HCT116 (cell line): ENCODE measurements at regions not wholly inside any gene's neighbourhood (a gene's known extent, or its start where the extent isn't known, plus 50 kb on each side); places are given as distances from the start of the nearest gene placed in this dataset.

Source experiments
- ATAC-seq: fragments of 200-7000 bp; cut with Tn5 transposase; 2 replicates; pipeline ENCODE4 v1.9.1; 2020; ENCODE audit warnings: mild to moderate bottlenecking, moderate library complexity
- BruUV-seq: library from RNA; stranded (reverse); fragments of 400-500 nt; replicated peaks from 2 replicates; lab custom pipeline; 2021; lab: Mats Ljungman, UMichigan
- CTCF ChIA-PET: fragments of 300-600 bp; sonication (Branson Sonifier 250); formaldehyde crosslinking; loops from one replicate; lab custom pipeline; 2021; ENCODE audit warnings: antibody characterized with exemption; lab: Charles Lee
- POLR2A ChIA-PET: fragments of 300-600, 350-600 bp; sonication (Branson Sonifier 250); formaldehyde crosslinking; loops from one replicate; lab custom pipeline; 2021; ENCODE audit warnings: antibody characterized with exemption; lab: Charles Lee
- RAD21 ChIA-PET, 2 experiments: fragments of 300-600 bp; sonication (Branson Sonifier 250); formaldehyde crosslinking; loops; one replicate each; lab custom pipeline; 2023; ENCODE audit warnings: low total read pairs in 2 of 2; ENCODE audit not compliant: uncharacterized antibody in 2 of 2, unreplicated experiment in 2 of 2, low non-redundant PET in 1 of 2; lab: Charles Lee
- DNase-seq: peaks from one replicate; pipeline ENCODE4 v3.0.0-alpha.2; 2010; ENCODE audit warnings: low read depth, low spot score
- H2AFZ ChIP-seq: fragments of 200-600 bp; shearing (Covaris generic), sonication (generic); 2 replicates; pipeline ENCODE4 v1.6.1; 2017; ENCODE audit warnings: low read depth, mixed run types, mixed read lengths, antibody characterized with exemption, low read length; ENCODE audit not compliant: poor library complexity, severe bottlenecking
- H3K27ac ChIP-seq: 2 replicates; pipeline ENCODE4 v1.5.1; 2012; ENCODE audit warnings: low read depth, low read length
- H3K27me3 ChIP-seq: fragments of 200-600 bp; sonication (generic); 2 replicates; pipeline ENCODE4 v1.6.1; 2016; ENCODE audit warnings: mixed run types, low read length, mixed read lengths; ENCODE audit not compliant: insufficient read depth
- H3K36me3 ChIP-seq, 2 experiments: fragments of 200-500 bp in 1 of 2; fragments of 200-600 bp in 1 of 2; sonication (Bioruptor generic) in 1 of 2; sonication (generic) in 1 of 2; 2 replicates each; pipeline versions ENCODE4 v1.5.1 to v1.6.1; 2014 to 2016; ENCODE audit warnings: low read length in 2 of 2, inconsistent platforms in 1 of 2, mixed read lengths in 1 of 2, mixed run types in 1 of 2; ENCODE audit not compliant: insufficient read depth in 2 of 2, control insufficient read depth in 1 of 2
- H3K4me1 ChIP-seq, 2 experiments: fragments of 200-600 bp in 1 of 2; sonication (generic) in 1 of 2; 2 replicates each; pipeline versions ENCODE4 v1.5.1 to v1.6.1; 2012 to 2017; ENCODE audit warnings: low read length in 2 of 2, inconsistent platforms in 1 of 2, mild to moderate bottlenecking in 1 of 2, mixed read lengths in 1 of 2, mixed run types in 1 of 2, moderate library complexity in 1 of 2; ENCODE audit not compliant: insufficient read depth in 2 of 2, control insufficient read depth in 1 of 2
- H3K4me2 ChIP-seq: fragments of 200-600 bp; sonication (generic); 2 replicates; pipeline ENCODE4 v1.6.1; 2017; ENCODE audit warnings: mixed run types, low read length, mixed read lengths
- H3K4me3 ChIP-seq, 2 experiments: fragments of 200-600 bp in 1 of 2; sonication (generic) in 1 of 2; replicated peaks in 1 of 2; 2 replicates each; pipeline ENCODE4 v1.5.1; 2011 to 2016; ENCODE audit warnings: low read length in 2 of 2, control low read depth in 1 of 2, low read depth in 1 of 2, mild to moderate bottlenecking in 1 of 2, mixed read lengths in 1 of 2, mixed run types in 1 of 2
- H3K79me2 ChIP-seq: fragments of 200-600 bp; sonication (generic); 2 replicates; pipeline ENCODE4 v1.6.1; 2017; ENCODE audit warnings: mild to moderate bottlenecking, mixed run types, low read length, moderate library complexity, mixed read lengths; ENCODE audit not compliant: insufficient read depth
- H3K9ac ChIP-seq: fragments of 200-600 bp; sonication (generic); 2 replicates; pipeline ENCODE4 v1.6.1; 2016; ENCODE audit warnings: low read length, mixed read lengths
- H3K9me2 ChIP-seq: fragments of 200-600 bp; sonication (generic), shearing (Covaris generic); 2 replicates; pipeline ENCODE4 v1.6.1; 2017; ENCODE audit warnings: mixed run types, mild to moderate bottlenecking, moderate library complexity; ENCODE audit not compliant: insufficient read depth
- H3K9me3 ChIP-seq, 2 experiments: fragments of 200-500 bp in 1 of 2; fragments of 200-600 bp in 1 of 2; sonication (Bioruptor generic) in 1 of 2; sonication (generic) in 1 of 2; 2 replicates each; pipeline ENCODE4 v1.6.1; 2014 to 2017; ENCODE audit warnings: low read length in 2 of 2, mixed read lengths in 2 of 2, inconsistent platforms in 1 of 2, low read depth in 1 of 2, mild to moderate bottlenecking in 1 of 2, mixed run types in 1 of 2, moderate library complexity in 1 of 2; ENCODE audit not compliant: control insufficient read depth in 1 of 2, insufficient read depth in 1 of 2
- H4K20me1 ChIP-seq: fragments of 200-600 bp; sonication (generic), shearing (Covaris generic); 2 replicates; pipeline ENCODE4 v1.6.1; 2017; ENCODE audit warnings: mixed run types, mild to moderate bottlenecking, moderate library complexity; ENCODE audit not compliant: insufficient read depth
- CBX3 ChIP-seq: IDR thresholded peaks from 2 replicates; pipeline ENCODE4 v1.6.1; 2012; ENCODE audit warnings: low read depth
- CEBPB ChIP-seq: IDR thresholded peaks from 2 replicates; pipeline ENCODE4 v1.6.1; 2012; ENCODE audit warnings: low read depth
- EZH2 ChIP-seq: fragments of 200-600 bp; sonication (generic); IDR thresholded peaks from 2 replicates; pipeline ENCODE4 v1.6.1; 2017; ENCODE audit warnings: antibody characterized with exemption, mixed run types
- POLR2A ChIP-seq: IDR thresholded peaks from 2 replicates; pipeline ENCODE4 v1.7.0; 2011; ENCODE audit warnings: borderline replicate concordance; ENCODE audit not compliant: insufficient read depth, insufficient read length; ENCODE audit errors: extremely low read depth
- SIN3A ChIP-seq: IDR thresholded peaks from 2 replicates; pipeline ENCODE4 v1.6.1; 2012; ENCODE audit warnings: low read depth
- intact Hi-C: fragments of 100-400 bp; cut with micrococcal nuclease; formaldehyde crosslinking; loops from 2 replicates; pipeline ENCODE4 v1.10.0; 2022
- TF ChIP-seq, protein P1 (sequence below): IDR thresholded peaks from 2 replicates; pipeline ENCODE4 v1.6.1; 2012

DNA sequence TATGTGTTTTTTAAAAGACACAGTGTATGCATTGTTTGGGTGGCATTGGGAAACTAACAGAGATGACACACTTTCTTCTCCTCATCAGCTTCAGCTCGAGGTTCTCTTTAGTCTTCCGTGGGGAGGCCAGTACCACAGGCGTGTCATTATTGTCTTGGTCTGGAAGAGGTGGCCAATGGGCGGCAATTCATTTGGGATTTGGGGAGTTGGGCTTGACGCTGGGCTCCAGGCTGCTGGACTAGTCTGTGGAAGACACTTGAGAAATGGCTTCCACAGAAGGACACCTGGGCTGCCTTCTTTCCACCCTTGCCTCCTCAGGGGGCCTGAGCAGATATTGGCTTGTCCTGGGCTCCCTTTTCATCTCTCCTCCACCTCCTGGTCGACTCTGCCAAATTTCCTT lies 192.2 kb downstream of the SH2D4B start:
- POLR2A ChIA-PET = no interaction called here
- DNase-seq (no peak), ATAC-seq (no peak)
- Histone ChIP-seq H3K4me3 (no peak overlapping the region), H2AFZ (no peak overlapping the region), H3K79me2 (no peaks in the 10 kb centered on the region), H3K9me2 (no peaks in the 10 kb centered on the region), H3K36me3 (no peaks in the 10 kb centered on the region), H3K27ac (no peak overlapping the region), H3K9ac (no peak overlapping the region), H3K4me1 (no peaks in the 10 kb centered on the region), H3K27me3 (0 out of 2 replicates have a peak, but pooled peaks cover 3% of the 10 kb centered on the region), H3K9me3 (no peaks in the 10 kb centered on the region), H4K20me1 (no peaks in the 10 kb centered on the region), H3K4me2 (no peak overlapping the region)
- intact Hi-C loops = no loop called here
- no TSS peak for BruUV-seq
- TF ChIP-seq POLR2A (no peak), CEBPB (no peak)
- TF ChIP-seq, protein P1, sequence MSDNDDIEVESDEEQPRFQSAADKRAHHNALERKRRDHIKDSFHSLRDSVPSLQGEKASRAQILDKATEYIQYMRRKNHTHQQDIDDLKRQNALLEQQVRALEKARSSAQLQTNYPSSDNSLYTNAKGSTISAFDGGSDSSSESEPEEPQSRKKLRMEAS = no peak
- RAD21 ChIA-PET = no interaction called here
- CTCF ChIA-PET = no interaction called here

DNA sequence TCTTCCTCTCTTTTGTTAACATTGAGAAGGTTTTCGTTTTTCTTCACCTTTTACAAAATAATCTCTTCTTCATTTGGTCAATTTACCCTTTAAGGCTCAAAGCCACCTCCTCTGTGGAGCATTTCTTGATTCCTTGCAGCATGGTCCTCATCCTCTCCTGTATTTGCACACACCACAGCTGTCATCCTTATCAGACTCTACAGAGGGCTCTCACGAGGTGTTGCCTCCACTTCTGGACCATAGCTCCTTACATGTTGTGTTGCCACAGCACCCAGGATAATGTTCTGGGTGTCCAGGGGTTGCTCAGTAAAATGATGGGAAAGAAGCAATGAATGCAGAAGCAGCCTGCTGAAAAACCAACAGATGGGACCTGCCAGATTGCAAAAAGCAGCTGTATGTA lies 192.8 kb downstream of the SH2D4B start:
- Histone ChIP-seq H3K4me2 (no peak overlapping the region), H3K9ac (no peak overlapping the region), H3K27ac (no peak overlapping the region), H3K4me1 (no peaks in the 10 kb centered on the region), H3K4me3 (no peak overlapping the region), H3K9me2 (no peaks in the 10 kb centered on the region), H3K27me3 (0 out of 2 replicates have a peak, but pooled peaks cover 3% of the 10 kb centered on the region), H3K36me3 (no peaks in the 10 kb centered on the region), H3K79me2 (no peaks in the 10 kb centered on the region), H4K20me1 (no peaks in the 10 kb centered on the region), H2AFZ (no peak overlapping the region), H3K9me3 (no peaks in the 10 kb centered on the region)
- no peak for ATAC-seq
- no TSS peak for BruUV-seq
- RAD21 ChIA-PET = no interaction called here
- POLR2A ChIA-PET = no interaction called here
- DNase-seq = no peak
- intact Hi-C loops = no loop called here
- TF ChIP-seq SIN3A = no peak
- TF ChIP-seq, protein P1 = no peak
- TF ChIP-seq EZH2 = no peak
- no peak for TF ChIP-seq CBX3
- CTCF ChIA-PET = no interaction called here
